NCI-H1694 treated with DMSO at 0.1 percent for 48 hours (cell line): ENCODE measurements at regions not wholly inside any gene's neighbourhood (a gene's known extent, or its start where the extent isn't known, plus 50 kb on each side); places are given as distances from the start of the nearest gene placed in this dataset.
"Not testable (repeated sequence)": the region's sequence is repeated elsewhere in the genome, so short reads cannot be mapped to it uniquely, and the experiment has no call there.

Experiments used
- DNase-seq: peaks from one replicate; lab custom pipeline; 2025; lab: John Stamatoyannopoulos, UW

- no peak for DNase-seq
These were observed 128.2 kb upstream of the RASGEF1B start for GRCh38 chr4:81599742-81600380.

- no peak for DNase-seq
These were observed 124.3 kb upstream of the RASGEF1B start for GRCh38 chr4:81595798-81596610.

GRCh38 chr4:81595287-81595686 is 123.6 kb upstream of the RASGEF1B start:
- DNase-seq = no peak

GRCh38 chr4:81594490-81595159 is 122.9 kb upstream of the RASGEF1B start:
- DNase-seq = no peak

GRCh38 chr4:81592701-81593100 is 121.0 kb upstream of the RASGEF1B start:
- DNase-seq = no peak

GRCh38 chr4:81590596-81590995 is 118.9 kb upstream of the RASGEF1B start:
- DNase-seq = no peak

GRCh38 chr4:81589262-81589661 is 117.6 kb upstream of the RASGEF1B start:
- DNase-seq = no peak

- no peak for DNase-seq
These were observed 115.0 kb upstream of the RASGEF1B start for GRCh38 chr4:81586706-81587105.

GRCh38 chr4:81580994-81581374 is 109.3 kb upstream of the RASGEF1B start:
- not testable (repeated sequence) for DNase-seq

GRCh38 chr4:81580346-81580993 is 108.8 kb upstream of the RASGEF1B start:
- no peak for DNase-seq

- no peak for DNase-seq
These were observed 105.7 kb upstream of the RASGEF1B start for GRCh38 chr4:81577392-81577791.

- DNase-seq = no peak
These were observed 103.3 kb upstream of the RASGEF1B start for GRCh38 chr4:81574991-81575390.

GRCh38 chr4:81573840-81574239 is 102.1 kb upstream of the RASGEF1B start:
- DNase-seq = no peak

- DNase-seq = no peak
These were observed 100.7 kb upstream of the RASGEF1B start for GRCh38 chr4:81572402-81572801.

- DNase-seq = no peak
These were observed 99.4 kb upstream of the RASGEF1B start for GRCh38 chr4:81571105-81571504.

- DNase-seq = no peak
These were observed 94.5 kb upstream of the RASGEF1B start for GRCh38 chr4:81566161-81566591.

- DNase-seq = no peak
These were observed 93.6 kb upstream of the RASGEF1B start for GRCh38 chr4:81565142-81565870.

GRCh38 chr4:81564025-81564424 is 92.3 kb upstream of the RASGEF1B start:
- no peak for DNase-seq

GRCh38 chr4:81562093-81562492 is 90.4 kb upstream of the RASGEF1B start:
- DNase-seq = no peak

- DNase-seq = no peak
These were observed 85.6 kb upstream of the RASGEF1B start for GRCh38 chr4:81557306-81557705.

- DNase-seq = no peak
These were observed 83.8 kb upstream of the RASGEF1B start for GRCh38 chr4:81555489-81555888.

GRCh38 chr4:81552086-81552485 is 80.4 kb upstream of the RASGEF1B start:
- DNase-seq = no peak
